HEK293T (cell line): ENCODE measurements at regions not wholly inside any gene's neighbourhood (a gene's known extent, or its start where the extent isn't known, plus 50 kb on each side); places are given as distances from the start of the nearest gene placed in this dataset.

Source experiments
- NFRKB ChIP-seq: fragments of 450-650 bp; IDR thresholded peaks from 2 replicates; pipeline ENCODE4 v1.6.1; 2016; ENCODE audit warnings: mild to moderate bottlenecking, moderate library complexity
- SP1 ChIP-seq: fragments of 450-650 bp; IDR thresholded peaks from 2 replicates; pipeline ENCODE4 v1.6.1; 2017
- TARDBP ChIP-seq: fragments of 450-650 bp; IDR thresholded peaks from 2 replicates; pipeline ENCODE4 v1.6.1; 2016

GRCh38 chr9:18255158-18255629 is 218.8 kb upstream of the ADAMTSL1 start:
- TF ChIP-seq SP1 (no peak), NFRKB (no peak), TARDBP (no peak)
